Lower leg skin (tissue), 4 donors: ENCODE measurements at regions not wholly inside any gene's neighbourhood (a gene's known extent, or its start where the extent isn't known, plus 50 kb on each side); places are given as distances from the start of the nearest gene placed in this dataset.

ENCODE experiments used
- DNase-seq, 2 donors: peaks; one replicate each; pipeline ENCODE4 v3.0.0-alpha.2; 2019; ENCODE audit warnings: low spot score in 2 of 2
- H3K4me3 ChIP-seq: fragments of 200-600 bp; sonication (generic); 2 replicates; pipeline ENCODE4 v1.5.1; 2017; ENCODE audit warnings: mild to moderate bottlenecking, low read depth; ENCODE audit not compliant: poor library complexity, severe bottlenecking
- POLR2A ChIP-seq, 2 donors: fragments of 450-650 bp; IDR thresholded peaks; one replicate each; pipeline ENCODE4 v1.6.1; 2016 to 2017; ENCODE audit warnings: antibody characterized with exemption in 2 of 2, mild to moderate bottlenecking in 1 of 2, moderate library complexity in 1 of 2
- WGBS, 2 donors: methylation state at CpG; one replicate each; pipeline ENCODE4 v1.1.5; 2018; 5-methylcytosine and 5-hydroxymethylcytosine counted together
- intact Hi-C: fragments of 100-400 bp; cut with DNase I; formaldehyde crosslinking; loops from one replicate; pipeline ENCODE4 v1.15.0; 2023; ENCODE audit warnings: low total_unique reads
- TF ChIP-seq, protein P1 (sequence below), 3 donors: fragments of 450-650 bp; IDR thresholded peaks; one replicate each; pipeline ENCODE4 v1.5.1; 2016; ENCODE audit warnings: antibody characterized with exemption in 3 of 3, mild to moderate bottlenecking in 3 of 3, moderate library complexity in 2 of 3

DNA sequence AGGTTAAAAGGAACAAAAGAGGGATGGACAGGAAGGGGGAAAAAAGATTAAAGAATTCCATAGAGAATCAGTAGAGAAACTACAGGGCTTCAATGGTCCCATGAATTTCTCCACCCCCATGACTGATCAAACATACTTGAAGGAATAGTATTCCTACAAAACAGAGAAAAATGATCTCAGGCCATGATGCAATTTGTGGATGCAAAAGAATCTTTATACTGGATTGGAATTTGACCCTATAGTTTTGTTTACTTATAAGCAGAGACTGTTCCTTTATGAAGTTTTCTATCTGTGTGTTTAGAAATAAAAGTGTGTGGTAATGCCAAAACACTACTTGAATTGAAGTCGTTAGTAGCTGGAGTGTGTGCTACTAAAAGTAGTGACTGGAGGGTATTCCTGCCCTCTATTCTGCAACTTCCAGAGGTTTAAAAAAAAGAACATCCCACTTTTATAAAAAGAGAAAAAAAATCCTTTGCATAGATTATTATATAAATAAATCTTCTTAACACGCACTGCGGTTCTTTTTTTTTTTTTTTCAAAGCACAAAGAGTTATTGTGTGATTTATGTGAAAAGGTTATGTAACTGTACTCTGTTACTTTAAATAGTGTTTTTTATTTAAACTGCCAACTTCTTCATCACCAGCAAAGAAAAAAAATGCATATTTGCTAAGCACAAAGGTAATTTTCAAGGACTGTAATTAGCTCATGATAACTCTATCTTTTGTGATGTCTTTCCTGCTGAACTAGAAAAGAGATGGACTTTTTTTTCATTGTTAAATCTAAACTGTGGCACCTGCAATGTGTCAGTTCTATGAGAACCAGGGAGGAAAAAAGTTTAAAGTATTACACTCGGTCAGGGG lies 214.5 kb upstream of the CITED2 start:
- H3K4me3 ChIP-seq, result no peak overlapping the region
- intact Hi-C loops, result no loop called here
- DNase-seq, result no peak
- TF ChIP-seq, protein P1, sequence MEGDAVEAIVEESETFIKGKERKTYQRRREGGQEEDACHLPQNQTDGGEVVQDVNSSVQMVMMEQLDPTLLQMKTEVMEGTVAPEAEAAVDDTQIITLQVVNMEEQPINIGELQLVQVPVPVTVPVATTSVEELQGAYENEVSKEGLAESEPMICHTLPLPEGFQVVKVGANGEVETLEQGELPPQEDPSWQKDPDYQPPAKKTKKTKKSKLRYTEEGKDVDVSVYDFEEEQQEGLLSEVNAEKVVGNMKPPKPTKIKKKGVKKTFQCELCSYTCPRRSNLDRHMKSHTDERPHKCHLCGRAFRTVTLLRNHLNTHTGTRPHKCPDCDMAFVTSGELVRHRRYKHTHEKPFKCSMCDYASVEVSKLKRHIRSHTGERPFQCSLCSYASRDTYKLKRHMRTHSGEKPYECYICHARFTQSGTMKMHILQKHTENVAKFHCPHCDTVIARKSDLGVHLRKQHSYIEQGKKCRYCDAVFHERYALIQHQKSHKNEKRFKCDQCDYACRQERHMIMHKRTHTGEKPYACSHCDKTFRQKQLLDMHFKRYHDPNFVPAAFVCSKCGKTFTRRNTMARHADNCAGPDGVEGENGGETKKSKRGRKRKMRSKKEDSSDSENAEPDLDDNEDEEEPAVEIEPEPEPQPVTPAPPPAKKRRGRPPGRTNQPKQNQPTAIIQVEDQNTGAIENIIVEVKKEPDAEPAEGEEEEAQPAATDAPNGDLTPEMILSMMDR (IDR thresholded peaks at IDR 0.05), result no peak
- TF ChIP-seq POLR2A (IDR thresholded peaks at IDR 0.05), result no peak
- WGBS, 2 donors, result 38 to 39% methylated on average over 4 of the region's 4 CpGs

DNA sequence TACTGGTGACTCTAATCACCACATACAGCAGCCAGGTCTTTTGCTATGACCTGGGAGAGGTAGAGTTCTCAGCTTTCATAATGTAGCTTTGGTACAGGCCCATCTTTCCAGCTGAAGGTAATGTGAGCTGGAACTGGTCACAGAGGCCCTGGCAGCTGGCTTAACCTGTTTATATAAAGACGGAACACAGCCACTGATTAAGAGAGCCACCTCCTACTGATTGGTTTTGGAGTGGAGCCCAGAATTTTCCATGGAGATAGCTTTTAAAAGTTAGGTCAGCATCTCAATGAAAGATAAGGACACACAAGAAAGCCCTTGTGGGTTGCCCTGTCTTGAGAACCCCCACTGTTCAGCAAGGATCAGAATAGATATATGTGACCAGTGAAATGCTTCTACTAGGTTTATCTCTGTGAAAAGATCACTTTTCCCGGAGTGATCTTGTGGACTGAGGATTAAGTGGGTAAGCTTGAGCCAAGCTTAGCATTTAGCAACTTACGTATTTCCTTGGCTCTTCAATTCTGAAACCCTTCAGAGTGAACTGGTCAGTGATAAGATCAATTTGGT lies 213.7 kb upstream of the CITED2 start:
- no peak for DNase-seq
- 47 to 49% methylated on average over 3 of the region's 3 CpGs for WGBS, 2 donors
- intact Hi-C loops, result no loop called here

DNA sequence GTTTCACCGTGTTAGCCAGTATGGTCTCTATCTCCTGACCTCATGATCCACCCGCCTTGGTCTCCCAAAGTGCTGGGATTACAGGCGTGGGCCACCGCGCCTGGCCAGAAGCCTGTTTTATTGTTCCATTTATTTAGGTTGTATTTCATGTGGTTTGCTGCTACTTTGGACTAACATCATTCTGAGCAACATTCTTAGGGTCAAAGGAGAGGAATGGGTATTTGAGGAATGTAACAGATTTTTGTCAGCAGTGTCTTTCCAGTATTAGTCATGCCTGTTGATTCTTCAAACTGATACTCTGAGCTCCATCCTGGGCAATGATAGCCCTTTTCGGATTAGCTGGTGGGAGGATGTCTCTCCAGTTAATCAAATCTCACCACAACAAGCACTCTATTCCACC lies 213.0 kb upstream of the CITED2 start:
- TF ChIP-seq, protein P1 (IDR thresholded peaks at IDR 0.05), result no peak
- no peak for TF ChIP-seq POLR2A (IDR thresholded peaks at IDR 0.05)
- DNase-seq, result no peak
- intact Hi-C loops, result no loop called here
- 82 to 87% methylated on average over 6 of the region's 6 CpGs for WGBS, 2 donors
- no peak overlapping the region for H3K4me3 ChIP-seq

More for the DNA sequence above, 213.7 kb upstream of the CITED2 start:
- no peak overlapping the region for H3K4me3 ChIP-seq
- TF ChIP-seq, protein P1 (IDR thresholded peaks at IDR 0.05), result no peak
- TF ChIP-seq POLR2A (IDR thresholded peaks at IDR 0.05), result no peak

DNA sequence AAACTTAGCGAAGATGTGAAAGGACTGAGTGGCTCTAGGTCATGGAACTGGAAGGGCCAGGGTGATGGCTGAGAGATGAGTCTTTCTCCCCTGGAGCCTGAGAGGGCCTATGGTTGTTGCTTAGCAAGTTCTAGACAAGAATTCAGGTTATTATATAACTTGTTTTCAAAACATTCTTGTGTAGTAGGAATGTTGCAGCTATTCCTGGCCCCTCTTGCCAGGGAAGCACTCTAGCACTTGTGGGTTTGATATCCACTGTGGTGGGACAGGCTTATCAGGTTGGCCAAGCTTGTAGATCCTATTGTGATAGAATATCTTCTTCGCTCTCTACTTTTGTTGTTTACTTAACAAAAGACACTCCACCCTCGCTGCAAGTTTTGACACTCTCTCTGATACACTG lies 211.8 kb upstream of the CITED2 start:
- TF ChIP-seq, protein P1 (IDR thresholded peaks at IDR 0.05), result no peak
- no peak for TF ChIP-seq POLR2A (IDR thresholded peaks at IDR 0.05)
- H3K4me3 ChIP-seq, result no peak overlapping the region
- no peak for DNase-seq
- WGBS, 2 donors, result 84 to 86% methylated on average over 3 of the region's 3 CpGs
- intact Hi-C loops, result no loop called here

DNA sequence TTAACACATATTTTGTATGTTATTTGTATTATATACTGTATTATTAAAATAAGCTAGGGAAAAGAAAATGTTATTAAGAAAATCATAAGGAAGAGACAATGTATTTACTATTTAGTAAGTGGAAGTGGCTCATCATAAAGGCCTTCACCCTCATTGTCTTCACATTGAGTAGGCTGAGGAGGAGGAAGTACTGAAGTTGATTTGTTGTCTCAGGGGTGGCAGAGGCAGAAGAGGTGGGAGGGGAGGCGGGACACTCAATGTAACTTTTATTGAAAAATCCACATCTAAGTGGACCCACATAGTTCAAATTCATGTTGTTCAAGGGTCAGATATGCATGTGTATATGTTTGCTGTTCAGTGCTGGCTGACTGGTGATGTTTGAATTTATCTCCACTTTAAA lies 210.2 kb upstream of the CITED2 start:
- no peak for DNase-seq
- no peak for TF ChIP-seq POLR2A (IDR thresholded peaks at IDR 0.05)
- TF ChIP-seq, protein P1 (IDR thresholded peaks at IDR 0.05), result no peak
- 88 to 100% methylated on average over 1 of the region's 1 CpG for WGBS, 2 donors
- intact Hi-C loops, result no loop called here
- H3K4me3 ChIP-seq, result no peak overlapping the region
